HepG2 (cell line): ENCODE measurements at regions not wholly inside any gene's neighbourhood (a gene's known extent, or its start where the extent isn't known, plus 50 kb on each side); places are given as distances from the start of the nearest gene placed in this dataset.
"Not testable (repeated sequence)": the region's sequence is repeated elsewhere in the genome, so short reads cannot be mapped to it uniquely, and the experiment has no call there.

ENCODE experiments used
- ATAC-seq: fragments of 200-7000 bp; cut with Tn5 transposase; 3 replicates; pipeline ENCODE4 v1.9.1; 2020; ENCODE audit warnings: mild to moderate bottlenecking, moderate library complexity
- BruUV-seq: library from RNA; stranded (reverse); fragments of 400-500 nt; replicated peaks from 2 replicates; lab custom pipeline; 2021; lab: Mats Ljungman, UMichigan
- CTCF ChIA-PET: fragments of 300-600 bp; formaldehyde crosslinking; extraction: SDS; loops from one replicate; lab custom pipeline; 2021; ENCODE audit warnings: low total read pairs, inconsistent platforms, low intra/inter-chr PET ratio; lab: Yijun Ruan, JAX
- POLR2A ChIA-PET: fragments of 350-600 bp; sonication (Branson Sonifier 250); formaldehyde crosslinking; loops from one replicate; lab custom pipeline; 2020; ENCODE audit warnings: antibody characterized with exemption, inconsistent platforms; lab: Yijun Ruan, JAX
- DNase-seq: peaks from one replicate; pipeline ENCODE4 v3.0.0-alpha.2; 2015; ENCODE audit warnings: low spot score
- FAIRE-seq: peaks from 3 replicates; lab custom pipeline; 2011; peaks lifted over from hg19 to GRCh38; lab: Jason Lieb, UNC
- H2AFZ ChIP-seq: one replicate; pipeline ENCODE4 v1.6.1; 2011; ENCODE audit warnings: low read length, inconsistent platforms
- H3K27ac ChIP-seq: fragments of 300-600 bp; 3 replicates; pipeline ENCODE4 v1.8.0; 2011; ENCODE audit warnings: mixed run types, mild to moderate bottlenecking, mixed read lengths, low read length, inconsistent platforms; ENCODE audit not compliant: insufficient read depth; ENCODE audit errors: extremely low read length
- H3K27me3 ChIP-seq, 2 experiments: fragments of 200-600 bp in 1 of 2; 2 replicates in 1 of 2; 3 replicates in 1 of 2; pipeline versions ENCODE4 v1.6.0 to v1.8.0; 2011; ENCODE audit warnings: low read length in 2 of 2, mild to moderate bottlenecking in 2 of 2, moderate library complexity in 2 of 2, inconsistent platforms in 1 of 2; ENCODE audit not compliant: insufficient read depth in 2 of 2, control insufficient read depth in 1 of 2
- H3K36me3 ChIP-seq, 2 experiments: fragments of 200-600 bp in 1 of 2; replicated peaks in 1 of 2; 2 replicates in 1 of 2; 3 replicates in 1 of 2; pipeline versions ENCODE4 v1.5.1 to v1.8.0; 2011; ENCODE audit warnings: low read length in 2 of 2, inconsistent platforms in 1 of 2; ENCODE audit not compliant: insufficient read depth in 2 of 2, control insufficient read depth in 1 of 2
- H3K4me1 ChIP-seq: 2 replicates; pipeline ENCODE4 v1.5.1; 2012; ENCODE audit warnings: low read length, inconsistent platforms; ENCODE audit not compliant: insufficient read depth
- H3K4me2 ChIP-seq: 2 replicates; pipeline ENCODE4 v1.6.0; 2011; ENCODE audit warnings: low read depth, low read length, inconsistent platforms
- H3K4me3 ChIP-seq, 3 experiments: fragments of 200-600 bp in 1 of 3; sonication (generic), shearing (Covaris generic) in 1 of 3; replicated peaks in 1 of 3; 2 replicates each; pipeline ENCODE4 v1.5.1; 2011 to 2016; ENCODE audit warnings: low read length in 3 of 3, inconsistent platforms in 2 of 3, low read depth in 2 of 3, mild to moderate bottlenecking in 2 of 3, control low read depth in 1 of 3, mixed read lengths in 1 of 3; ENCODE audit not compliant: insufficient read depth in 1 of 3
- H3K79me2 ChIP-seq: one replicate; pipeline ENCODE4 v1.6.1; 2011; ENCODE audit warnings: low read length, inconsistent platforms; ENCODE audit not compliant: insufficient read depth
- H3K9ac ChIP-seq: 2 replicates; pipeline ENCODE4 v1.6.0; 2011; ENCODE audit warnings: mild to moderate bottlenecking, low read depth, low read length, inconsistent platforms; ENCODE audit not compliant: insufficient read depth
- H3K9me3 ChIP-seq: 2 replicates; pipeline ENCODE4 v1.5.1; 2012; ENCODE audit warnings: mild to moderate bottlenecking, low read length
- H4K20me1 ChIP-seq: 2 replicates; pipeline ENCODE4 v1.6.0; 2011; ENCODE audit warnings: inconsistent platforms, mild to moderate bottlenecking, low read length, moderate library complexity; ENCODE audit not compliant: insufficient read depth
- ARNT ChIP-seq: fragments of 450-650 bp; IDR thresholded peaks from 2 replicates; pipeline ENCODE4 v1.6.1; 2017
- ATM ChIP-seq: fragments of 450-650 bp; IDR thresholded peaks from 2 replicates; pipeline ENCODE4 v1.7.1; 2017; ENCODE audit warnings: mild to moderate bottlenecking, borderline replicate concordance
- CREB1 ChIP-seq, 2 experiments: fragments of 450-650 bp in 1 of 2; IDR thresholded peaks; 2 replicates each; pipeline ENCODE4 v1.6.1; 2016 to 2017; ENCODE audit warnings: control low read depth in 1 of 2, mild to moderate bottlenecking in 1 of 2, missing compliant biosample characterization in 1 of 2, missing genetic modification characterization in 1 of 2
- FOXA1 ChIP-seq, 2 experiments: fragments of 450-650 bp in 1 of 2; sonication (generic) in 1 of 2; formaldehyde crosslinking in 1 of 2; IDR thresholded peaks; 2 replicates each; pipeline versions ENCODE4 v1.4.0 to v1.6.1; 2016 to 2020; ENCODE audit warnings: missing genetic modification reagents in 1 of 2
- FOXK2 ChIP-seq: fragments of 450-650 bp; IDR thresholded peaks from 2 replicates; pipeline ENCODE4 v1.6.1; 2016
- LCORL ChIP-seq, 2 experiments: fragments of 450-650 bp in 1 of 2; sonication (generic) in 1 of 2; formaldehyde crosslinking in 1 of 2; IDR thresholded peaks; 2 replicates each; pipeline versions ENCODE4 v1.5.0 to v1.6.1; 2017 to 2020; ENCODE audit warnings: antibody characterized with exemption in 1 of 2, missing genetic modification reagents in 1 of 2
- WGBS: methylation state at CpG from one replicate; pipeline ENCODE4 v1.1.6; 2017; ENCODE audit warnings: low lambda C conversion rate; 5-methylcytosine and 5-hydroxymethylcytosine counted together
- in situ Hi-C: cut with HindIII; loops from 2 replicates; pipeline ENCODE4 v1.10.0; 2017; ENCODE audit warnings: low pct_unique_long_range_greater_than_20kb; ENCODE audit not compliant: extremely low pct_ligation_motif_present
- intact Hi-C: fragments of 100-400 bp; cut with micrococcal nuclease; formaldehyde crosslinking; loops from one replicate; pipeline ENCODE4 v1.10.0; 2022; ENCODE audit not compliant: unreplicated experiment

GRCh38 chr20:26094498-26094897, 397.8 kb upstream of the ZNF337 start (continued):
- TF ChIP-seq FOXK2 (peak; percentile 67), FOXA1 (IDR thresholded peaks at IDR 0.05) (peak; percentile 47; the same call in 1 of the 2 replicates), ATM (peak; percentile 79; the same call in 1 of the 2 replicates), LCORL (IDR thresholded peaks at IDR 0.05) (peak; percentile 56), CREB1 (IDR thresholded peaks at IDR 0.05) (peak; percentile 88), ARNT (0 out of 2 replicates have a peak, but pooled peaks have one; percentile 83)
- TF ChIP-seq FOXA1, LCORL, CREB1 (CRISPR knock-in tag; IDR thresholded peaks at IDR 0.05): not testable (repeated sequence)

DNA sequence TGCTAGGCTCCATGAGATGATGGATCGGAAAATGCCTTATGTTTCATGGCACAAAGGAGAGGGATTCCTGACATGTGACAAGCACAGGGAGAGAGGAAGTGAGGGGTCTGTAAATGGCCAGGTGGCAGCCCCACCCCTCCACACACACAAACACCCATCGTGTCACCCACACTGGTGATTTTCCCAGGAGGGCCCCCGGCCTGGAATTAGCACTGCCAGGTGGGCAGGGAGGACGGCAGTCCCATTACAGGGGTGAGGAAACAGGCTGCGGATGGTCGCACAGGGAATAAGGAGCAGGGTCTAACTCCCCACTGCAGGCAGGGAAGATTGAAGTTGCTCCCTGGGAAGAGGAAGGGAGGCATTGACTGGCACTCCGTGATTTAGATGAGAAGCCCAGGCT, 395.3 kb upstream of the ZNF337 start:
- FAIRE-seq, in situ Hi-C loops, H3K4me2 ChIP-seq, H3K9me3 ChIP-seq, H3K27ac ChIP-seq, H2AFZ ChIP-seq, H3K27me3 ChIP-seq, ATAC-seq, POLR2A ChIA-PET, H3K4me3 ChIP-seq, BruUV-seq, CTCF ChIA-PET, H4K20me1 ChIP-seq, H3K4me1 ChIP-seq, H3K9ac ChIP-seq, DNase-seq, H3K36me3 ChIP-seq, H3K79me2 ChIP-seq, intact Hi-C loops: not testable (repeated sequence)
- 18% methylated on average over 7 of the region's 7 CpGs for WGBS

DNA sequence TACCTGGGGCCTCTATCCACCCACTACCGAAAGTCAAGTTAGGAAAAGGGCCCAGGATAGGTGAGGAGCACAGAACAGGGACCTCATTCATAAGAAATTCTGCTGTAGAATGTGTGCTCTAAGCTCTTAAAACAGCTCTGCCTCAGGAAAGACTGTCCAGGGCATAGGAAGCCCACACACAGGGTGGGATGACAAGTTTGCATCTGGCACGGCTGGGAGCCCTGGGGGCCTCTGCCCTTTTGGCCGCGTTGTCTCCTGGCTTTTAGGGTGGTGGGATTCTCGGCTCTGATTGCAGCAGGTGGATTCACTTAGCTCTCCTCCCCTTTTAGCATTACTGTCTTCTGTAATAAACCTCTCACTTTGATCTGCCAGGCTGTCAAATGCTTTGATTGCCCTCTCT, 389.5 kb upstream of the ZNF337 start:
- H3K4me1 ChIP-seq, BruUV-seq: not testable (repeated sequence)

More for the DNA sequence above, 389.5 kb upstream of the ZNF337 start:
- H2AFZ ChIP-seq, DNase-seq, H3K36me3 ChIP-seq, H3K9ac ChIP-seq, H3K27me3 ChIP-seq, H3K27ac ChIP-seq, CTCF ChIA-PET, ATAC-seq, in situ Hi-C loops, H3K9me3 ChIP-seq, H3K4me2 ChIP-seq, FAIRE-seq, intact Hi-C loops, H3K4me3 ChIP-seq, POLR2A ChIA-PET, H3K79me2 ChIP-seq, H4K20me1 ChIP-seq: not testable (repeated sequence)
- WGBS: no CpG with 5 or more reads among the region's 5 CpGs
